SK-N-SH treated with all-trans-retinoic acid at 6 μM for 48 hours (cell line): ENCODE measurements at regions not wholly inside any gene's neighbourhood (a gene's known extent, or its start where the extent isn't known, plus 50 kb on each side); places are given as distances from the start of the nearest gene placed in this dataset.

ENCODE experiments used
- ATAC-seq: fragments of 200-7000 bp; cut with Tn5 transposase; 3 replicates; pipeline ENCODE4 v1.9.1; 2020; ENCODE audit warnings: mild to moderate bottlenecking, moderate library complexity
- ARNTL ChIP-seq: fragments of 450-650 bp; formaldehyde crosslinking; IDR thresholded peaks from 2 replicates; pipeline ENCODE4 v1.5.0; 2020; ENCODE audit warnings: low read depth, mild to moderate bottlenecking, moderate library complexity, borderline replicate concordance
- BACH2 ChIP-seq: fragments of 250-450 bp; sonication (Bioruptor Pico); IDR thresholded peaks from 2 replicates; pipeline ENCODE4 v1.9.0; 2021; ENCODE audit warnings: mild to moderate bottlenecking, borderline replicate concordance
- CREB5 ChIP-seq: fragments of 250-450 bp; sonication (Bioruptor Pico); IDR thresholded peaks from 2 replicates; pipeline ENCODE4 v1.5.1; 2020; ENCODE audit warnings: low read depth, mild to moderate bottlenecking, moderate library complexity
- CSDC2 ChIP-seq: fragments of 250-450 bp; sonication (Bioruptor Pico); IDR thresholded peaks from 2 replicates; pipeline ENCODE4 v1.5.0; 2020; ENCODE audit warnings: mild to moderate bottlenecking, moderate library complexity
- ESRRG ChIP-seq: fragments of 250-450 bp; sonication (Bioruptor Pico); IDR thresholded peaks from 2 replicates; pipeline ENCODE4 v1.6.1; 2021; ENCODE audit warnings: mild to moderate bottlenecking
- ISL1 ChIP-seq: fragments of 250-450 bp; sonication (Bioruptor Pico); IDR thresholded peaks from 2 replicates; pipeline ENCODE4 v2.1.2; 2022; ENCODE audit warnings: mild to moderate bottlenecking, moderate library complexity
- OSR1 ChIP-seq: fragments of 250-450 bp; sonication (Bioruptor Pico); IDR thresholded peaks from 2 replicates; pipeline ENCODE4 v1.8.0; 2022; ENCODE audit warnings: moderate library complexity, mild to moderate bottlenecking, inconsistent platforms
- PATZ1 ChIP-seq: fragments of 250-450 bp; sonication (Bioruptor Pico); IDR thresholded peaks from 2 replicates; pipeline ENCODE4 v1.8.0; 2020; ENCODE audit warnings: mild to moderate bottlenecking, moderate library complexity, borderline replicate concordance
- POU6F1 ChIP-seq: fragments of 250-450 bp; sonication (Bioruptor Pico); IDR thresholded peaks from 2 replicates; pipeline ENCODE4 v1.8.0; 2021; ENCODE audit warnings: low read depth, mild to moderate bottlenecking, moderate library complexity, borderline replicate concordance
- PPARA ChIP-seq: fragments of 250-450 bp; sonication (Bioruptor Pico); IDR thresholded peaks from 2 replicates; pipeline ENCODE4 v1.5.0; 2020; ENCODE audit warnings: mild to moderate bottlenecking, borderline replicate concordance
- RARB ChIP-seq: fragments of 250-450 bp; sonication (Bioruptor Pico); IDR thresholded peaks from 2 replicates; pipeline ENCODE4 v1.8.0; 2021; ENCODE audit warnings: mild to moderate bottlenecking, moderate library complexity
- SNAI2 ChIP-seq: fragments of 250-450 bp; sonication (Bioruptor Pico); IDR thresholded peaks from 2 replicates; pipeline ENCODE4 v1.5.0; 2020; ENCODE audit warnings: mild to moderate bottlenecking, moderate library complexity
- TCF4 ChIP-seq: fragments of 250-450 bp; sonication (Bioruptor Pico); IDR thresholded peaks from 2 replicates; pipeline ENCODE4 v1.8.0; 2021; ENCODE audit warnings: mild to moderate bottlenecking, moderate library complexity, borderline replicate concordance
- TOX ChIP-seq: fragments of 250-450 bp; sonication (Bioruptor Pico); IDR thresholded peaks from 2 replicates; pipeline ENCODE4 v1.8.0; 2021; ENCODE audit warnings: mild to moderate bottlenecking, moderate library complexity, borderline replicate concordance
- TSHZ2 ChIP-seq: fragments of 250-450 bp; sonication (Bioruptor Pico); IDR thresholded peaks from 2 replicates; pipeline ENCODE4 v1.5.0; 2020; ENCODE audit warnings: mild to moderate bottlenecking, moderate library complexity
- ZFP30 ChIP-seq: fragments of 450-650 bp; formaldehyde crosslinking; IDR thresholded peaks from 2 replicates; pipeline ENCODE4 v1.5.0; 2022; ENCODE audit warnings: mild to moderate bottlenecking, moderate library complexity
- ZNF565 ChIP-seq: fragments of 450-650 bp; formaldehyde crosslinking; conservative IDR thresholded peaks from 2 replicates; pipeline ENCODE4 v1.5.0; 2020; ENCODE audit warnings: low read depth, mild to moderate bottlenecking, moderate library complexity
- ZNF8 ChIP-seq: fragments of 450-650 bp; formaldehyde crosslinking; IDR thresholded peaks from 2 replicates; pipeline ENCODE4 v1.5.0; 2020; ENCODE audit warnings: mild to moderate bottlenecking, moderate library complexity

GRCh38 chr10:128628252-128628651 lies 502.0 kb upstream of the MKI67 start:
- no peak for TF ChIP-seq CREB5 (CRISPR knock-in tag)
- no peak for TF ChIP-seq TSHZ2 (CRISPR knock-in tag)
- no peak for TF ChIP-seq POU6F1 (CRISPR knock-in tag)
- TF ChIP-seq BACH2 (CRISPR knock-in tag) = no peak
- no peak for TF ChIP-seq ESRRG (CRISPR knock-in tag)
- no peak for TF ChIP-seq ZNF8 (CRISPR knock-in tag)
- TF ChIP-seq ARNTL (CRISPR knock-in tag) = no peak
- no peak for TF ChIP-seq TOX (CRISPR knock-in tag)
- ATAC-seq = no peak

- ATAC-seq = no peak
Observed at GRCh38 chr10:128629111-128630096, 503.2 kb upstream of the MKI67 start.

More at GRCh38 chr10:128629111-128630096, 503.2 kb upstream of the MKI67 start:
- TF ChIP-seq CREB5 (CRISPR knock-in tag) (no peak), PATZ1 (CRISPR knock-in tag) (no peak), RARB (CRISPR knock-in tag) (no peak), ARNTL (CRISPR knock-in tag) (no peak), OSR1 (no peak), ZFP30 (CRISPR knock-in tag) (no peak), SNAI2 (CRISPR knock-in tag) (no peak), PPARA (CRISPR knock-in tag) (no peak), TCF4 (CRISPR knock-in tag) (no peak), ESRRG (CRISPR knock-in tag) (no peak), CSDC2 (no peak), BACH2 (CRISPR knock-in tag) (no peak), ZNF565 (CRISPR knock-in tag) (no peak), POU6F1 (CRISPR knock-in tag) (no peak), ISL1 (no peak), ZNF8 (CRISPR knock-in tag) (no peak)
